Esophagus (tissue), 2 donors: ENCODE measurements at regions not wholly inside any gene's neighbourhood (a gene's known extent, or its start where the extent isn't known, plus 50 kb on each side); places are given as distances from the start of the nearest gene placed in this dataset.

Source experiments
- H3K27ac ChIP-seq, 2 donors: one replicate each; pipeline ENCODE4 v1.5.1; 2013; ENCODE audit warnings: low read depth in 2 of 2, mild to moderate bottlenecking in 2 of 2, inconsistent platforms in 1 of 2, low read length in 1 of 2, moderate library complexity in 1 of 2
- H3K27me3 ChIP-seq, 2 donors: one replicate each; pipeline ENCODE4 v1.6.1; 2013; ENCODE audit warnings: low read length in 2 of 2, control low read depth in 1 of 2, mild to moderate bottlenecking in 1 of 2; ENCODE audit not compliant: insufficient read depth in 2 of 2, control insufficient read depth in 1 of 2
- H3K36me3 ChIP-seq, 2 donors: one replicate each; pipeline ENCODE4 v1.6.1; 2013; ENCODE audit warnings: low read length in 1 of 2; ENCODE audit not compliant: control insufficient read depth in 2 of 2, insufficient read depth in 2 of 2
- H3K4me1 ChIP-seq, 2 donors: one replicate each; pipeline ENCODE4 v1.6.1; 2013; ENCODE audit warnings: low read length in 1 of 2; ENCODE audit not compliant: control insufficient read depth in 2 of 2, insufficient read depth in 2 of 2
- H3K4me3 ChIP-seq, 2 donors: one replicate each; pipeline ENCODE4 v1.5.1; 2013; ENCODE audit warnings: low read length in 2 of 2, mild to moderate bottlenecking in 2 of 2, low read depth in 1 of 2, moderate library complexity in 1 of 2
- H3K9me3 ChIP-seq, 2 donors: one replicate each; pipeline ENCODE4 v1.6.1; 2013; ENCODE audit warnings: mild to moderate bottlenecking in 2 of 2, low read depth in 1 of 2, low read length in 1 of 2, moderate library complexity in 1 of 2; ENCODE audit not compliant: control insufficient read depth in 2 of 2, insufficient read depth in 1 of 2
- WGBS, 2 donors: extraction: QIAGEN DNeasy Blood & Tissue Kit; methylation state at CpG; one replicate each; pipeline ENCODE4 v1.1.7; 2013; 5-methylcytosine and 5-hydroxymethylcytosine counted together
- donor health status: healthy with polysubstance abuse.
- donor health status: Bipolar disorder and iron deficiency.

DNA sequence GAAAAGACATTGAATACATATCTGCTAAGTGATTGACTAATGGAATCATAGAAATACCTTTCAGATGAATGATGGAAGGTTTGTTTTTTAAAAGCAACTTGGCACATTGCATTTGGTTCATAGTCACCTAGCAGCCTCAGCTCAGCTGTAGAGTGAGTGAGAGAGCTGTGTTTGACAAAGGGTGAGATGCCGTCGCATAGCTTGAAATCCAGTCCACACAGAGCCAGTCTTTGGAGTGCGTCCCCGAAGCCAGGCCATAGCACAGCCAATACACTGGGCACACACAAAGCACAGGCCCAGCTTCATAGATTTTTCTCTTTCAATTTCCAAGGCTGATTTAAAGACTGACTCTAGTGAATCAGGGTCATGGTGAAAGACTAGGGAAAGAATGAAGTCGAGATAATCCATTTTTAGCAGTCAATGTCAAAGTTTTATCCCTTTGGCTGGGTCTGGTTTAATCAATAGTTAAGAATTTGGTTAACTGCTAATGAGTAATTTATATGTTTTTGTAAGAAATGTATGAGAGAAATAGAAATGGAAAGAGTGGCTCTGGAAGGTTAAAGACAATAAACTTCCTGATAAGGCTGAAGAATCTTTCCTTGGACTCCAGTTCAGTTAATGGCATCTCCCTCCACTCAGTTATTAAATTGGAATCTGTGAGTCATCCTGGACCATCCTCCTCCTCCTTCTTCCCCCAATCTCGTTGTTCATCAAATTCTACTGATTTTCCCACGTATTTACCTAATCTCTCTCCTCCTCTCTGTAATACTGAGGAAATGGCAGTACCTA is 101.2 kb upstream of the IRF2BP2 start:
- Histone ChIP-seq H3K27ac (no peak overlapping the region), H3K36me3 (no peaks in the 10 kb centered on the region), H3K4me3 (no peak overlapping the region), H3K9me3 (no peaks in the 10 kb centered on the region), H3K4me1 (peaks cover 7 to 12% of the 10 kb centered on the region in 2 donors), H3K27me3 (no peaks in the 10 kb centered on the region)
- WGBS, 2 donors = 79 to 88% methylated on average over 7 of the region's 7 CpGs

DNA sequence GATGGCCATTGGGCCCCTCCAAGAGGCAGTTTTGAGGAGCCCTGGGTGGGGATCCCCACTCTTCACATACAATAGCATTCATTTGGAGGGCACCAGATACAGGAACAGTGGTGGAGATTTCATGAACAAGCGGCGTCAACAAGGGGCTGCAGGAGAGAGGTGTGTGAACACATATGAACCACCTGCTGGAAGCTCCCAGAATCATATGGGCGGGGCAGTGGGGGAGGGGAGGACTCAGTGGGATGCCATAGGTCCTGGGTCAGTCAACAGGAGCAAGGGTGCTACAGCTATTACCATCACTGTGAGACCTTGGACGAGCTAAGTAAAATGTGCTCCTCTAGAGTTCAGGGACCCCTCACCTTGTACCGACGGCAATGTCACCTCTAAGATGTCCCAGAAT is 100.4 kb upstream of the IRF2BP2 start:
- H3K4me1 ChIP-seq = peaks cover 7 to 12% of the 10 kb centered on the region in 2 donors
- H3K27me3 ChIP-seq = no peaks in the 10 kb centered on the region
- H3K27ac ChIP-seq = peak overlapping the region; percentile 49 to 88
- H3K9me3 ChIP-seq = no peaks in the 10 kb centered on the region
- no peaks in the 10 kb centered on the region for H3K36me3 ChIP-seq
- H3K4me3 ChIP-seq = no peak overlapping the region
- 97 to 100% methylated on average over 6 of the region's 6 CpGs for WGBS, 2 donors

DNA sequence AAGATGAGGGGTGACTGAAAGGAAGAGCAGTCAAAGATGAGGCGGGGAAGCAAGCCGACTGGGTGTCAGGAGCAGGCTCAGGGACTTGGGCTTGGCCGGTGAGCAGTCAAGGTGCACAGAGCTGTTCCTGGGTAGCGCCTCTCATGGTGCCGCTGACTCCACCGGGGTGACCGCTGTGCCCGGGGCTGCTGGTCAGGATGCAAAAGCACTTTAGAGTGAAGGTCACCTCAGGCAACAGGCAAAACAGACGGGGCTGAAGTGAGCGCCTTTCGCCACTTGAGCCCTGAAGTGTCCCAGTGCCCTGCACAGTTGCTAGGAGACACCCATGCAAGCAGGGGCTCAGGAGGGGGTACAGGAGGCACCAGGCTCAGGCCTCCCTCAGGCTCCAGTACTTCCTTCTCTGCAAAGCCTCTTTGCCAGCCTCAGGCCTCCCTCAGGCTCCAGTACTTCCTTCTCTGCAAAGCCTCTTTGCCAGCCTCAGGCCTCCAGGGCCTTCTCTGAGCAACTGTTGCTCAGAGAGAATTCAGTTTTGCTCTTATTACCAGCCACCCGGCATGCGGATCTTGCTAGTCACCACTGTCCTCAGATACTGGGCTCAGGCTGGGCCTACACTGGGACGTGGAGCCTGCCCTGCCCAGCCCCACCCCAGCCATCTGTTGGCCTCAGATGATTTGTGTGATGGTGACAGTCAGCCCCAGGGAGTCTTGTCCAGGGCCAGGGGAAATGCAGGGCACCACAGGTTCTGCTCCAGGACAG is 99.7 kb upstream of the IRF2BP2 start:
- no peaks in the 10 kb centered on the region for H3K36me3 ChIP-seq
- no peak overlapping the region for H3K4me3 ChIP-seq
- H3K27me3 ChIP-seq = no peaks in the 10 kb centered on the region
- WGBS, 2 donors = 87 to 88% methylated on average over 14 of the region's 14 CpGs
- H3K4me1 ChIP-seq = peaks cover 7 to 12% of the 10 kb centered on the region in 2 donors
- H3K9me3 ChIP-seq = no peaks in the 10 kb centered on the region
- H3K27ac ChIP-seq = peak overlapping the region; percentile 49 to 88

DNA sequence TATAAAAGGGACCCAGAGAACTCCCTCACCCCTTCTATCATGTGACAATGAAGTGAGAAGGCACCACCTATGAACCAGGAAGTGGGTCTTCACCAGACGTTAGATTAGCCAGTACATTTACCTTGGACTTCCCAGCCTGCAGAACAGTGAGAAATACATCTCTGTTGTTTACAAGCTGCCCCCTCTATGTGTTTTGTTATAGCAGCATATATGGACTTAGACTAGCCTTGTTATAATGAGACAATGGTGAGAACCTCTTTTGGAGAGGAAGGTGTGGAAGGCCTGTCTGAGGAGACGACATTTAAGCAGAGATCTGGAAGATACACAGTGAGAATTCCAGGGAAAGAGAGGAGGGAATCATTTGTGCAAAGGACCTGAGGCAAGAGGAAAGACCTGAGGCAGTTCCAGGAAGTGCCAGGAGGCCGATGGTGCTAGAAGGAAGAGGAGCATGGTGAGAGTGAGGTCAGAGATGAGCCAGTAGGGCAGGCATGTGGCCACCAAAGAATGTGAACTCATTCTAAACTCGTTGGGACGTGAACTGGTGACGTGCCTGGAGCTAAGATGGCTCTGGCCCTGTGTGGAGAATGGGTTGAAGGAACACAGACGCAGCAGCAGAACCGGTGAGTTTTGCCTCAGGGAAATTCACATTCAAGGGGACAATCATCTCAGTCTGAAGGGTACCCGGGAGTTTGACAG is 98.9 kb upstream of the IRF2BP2 start:
- Histone ChIP-seq H3K36me3 (no peaks in the 10 kb centered on the region), H3K4me1 (peaks cover 7 to 12% of the 10 kb centered on the region in 2 donors), H3K27ac (peak overlapping the region; percentile 49 to 88), H3K27me3 (no peaks in the 10 kb centered on the region), H3K4me3 (no peak overlapping the region), H3K9me3 (no peaks in the 10 kb centered on the region)
- WGBS, 2 donors = 62 to 79% methylated on average over 9 of the region's 9 CpGs

- Histone ChIP-seq H3K4me3 (no peak overlapping the region), H3K36me3 (no peaks in the 10 kb centered on the region), H3K27ac (peak overlapping the region; percentile 52 to 61), H3K9me3 (no peaks in the 10 kb centered on the region), H3K4me1 (peaks cover 7 to 10% of the 10 kb centered on the region in 2 donors), H3K27me3 (no peaks in the 10 kb centered on the region)
- 31 to 50% methylated on average over 1 of the region's 1 CpG for WGBS, 2 donors
These were observed 97.7 kb upstream of the IRF2BP2 start for GRCh38 chr1:234707641-234708040.

DNA sequence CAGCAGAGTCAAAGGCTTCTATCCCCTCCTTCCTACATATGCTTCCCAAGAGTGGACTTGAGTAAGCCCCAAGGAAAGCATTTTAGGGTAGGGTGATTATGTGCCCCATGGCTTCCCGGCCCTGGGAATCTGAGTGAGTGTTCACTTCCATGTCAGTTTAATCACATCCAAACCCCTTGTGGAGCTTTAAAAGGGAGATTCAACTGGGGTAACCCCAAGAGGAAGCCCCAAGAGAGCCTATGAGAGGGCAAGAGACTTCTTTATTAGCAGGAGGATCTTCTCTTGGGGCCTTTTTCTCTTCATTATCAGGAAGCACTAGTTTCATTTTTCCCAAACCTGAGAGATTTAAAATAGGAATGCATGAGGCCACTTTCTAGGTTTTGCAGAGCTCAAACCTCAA is 97.0 kb upstream of the IRF2BP2 start:
- Histone ChIP-seq H3K4me1 (peaks cover 7 to 10% of the 10 kb centered on the region in 2 donors), H3K9me3 (no peaks in the 10 kb centered on the region), H3K4me3 (no peak overlapping the region), H3K27me3 (no peaks in the 10 kb centered on the region), H3K36me3 (no peaks in the 10 kb centered on the region), H3K27ac (no peak overlapping the region)
- 91 to 96% methylated on average over 1 of the region's 1 CpG for WGBS, 2 donors

DNA sequence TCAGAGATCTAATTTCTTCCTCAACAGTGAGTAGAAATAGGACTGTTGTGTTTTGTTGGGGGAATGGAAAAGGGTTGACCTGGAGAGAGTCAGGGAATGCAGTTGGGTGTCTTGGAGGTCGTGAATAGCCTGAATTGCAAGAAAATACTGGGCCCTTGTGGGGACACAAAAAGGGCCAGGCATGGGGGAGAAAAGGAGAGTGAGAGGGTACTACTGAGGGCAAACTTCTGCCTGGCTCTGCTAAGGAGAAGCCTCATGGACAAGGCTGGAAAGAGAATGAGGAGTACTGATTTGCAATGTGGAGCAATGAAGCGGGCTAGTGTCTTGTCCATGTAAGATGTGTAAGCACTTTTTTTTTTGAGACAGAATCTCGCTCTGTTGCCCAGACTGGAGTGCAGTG is 96.2 kb upstream of the IRF2BP2 start:
- H3K4me1 ChIP-seq = peaks cover 7 to 10% of the 10 kb centered on the region in 2 donors
- no peaks in the 10 kb centered on the region for H3K9me3 ChIP-seq
- H3K27me3 ChIP-seq = no peaks in the 10 kb centered on the region
- H3K27ac ChIP-seq = no peak overlapping the region
- 93 to 97% methylated on average over 3 of the region's 3 CpGs for WGBS, 2 donors
- H3K4me3 ChIP-seq = no peak overlapping the region
- no peaks in the 10 kb centered on the region for H3K36me3 ChIP-seq

GRCh38 chr1:234705615-234706014 is 95.6 kb upstream of the IRF2BP2 start:
- H3K4me3 ChIP-seq = no peak overlapping the region
- H3K36me3 ChIP-seq = no peaks in the 10 kb centered on the region
- H3K9me3 ChIP-seq = no peaks in the 10 kb centered on the region
- no peak overlapping the region for H3K27ac ChIP-seq
- WGBS, 2 donors = 79 to 89% methylated on average over 3 of the region's 3 CpGs
- H3K4me1 ChIP-seq = peaks cover 7 to 10% of the 10 kb centered on the region in 2 donors
- no peaks in the 10 kb centered on the region for H3K27me3 ChIP-seq

GRCh38 chr1:234704106-234704887 is 94.3 kb upstream of the IRF2BP2 start:
- Histone ChIP-seq H3K27me3 (no peaks in the 10 kb centered on the region), H3K36me3 (no peaks in the 10 kb centered on the region), H3K27ac (no peak overlapping the region), H3K4me1 (peaks cover 6 to 8% of the 10 kb centered on the region in 2 donors), H3K9me3 (no peaks in the 10 kb centered on the region), H3K4me3 (no peak overlapping the region)
- 95 to 97% methylated on average over 14 of the region's 14 CpGs for WGBS, 2 donors
